Lower leg skin (tissue), 3 donors: ENCODE measurements at regions not wholly inside any gene's neighbourhood (a gene's known extent, or its start where the extent isn't known, plus 50 kb on each side); places are given as distances from the start of the nearest gene placed in this dataset.

Experiments used
- POLR2A ChIP-seq, 2 donors: fragments of 450-650 bp; IDR thresholded peaks; one replicate each; pipeline ENCODE4 v1.6.1; 2016 to 2017; ENCODE audit warnings: antibody characterized with exemption in 2 of 2, mild to moderate bottlenecking in 1 of 2, moderate library complexity in 1 of 2
- TF ChIP-seq, protein P1 (sequence below), 3 donors: fragments of 450-650 bp; IDR thresholded peaks; one replicate each; pipeline ENCODE4 v1.5.1; 2016; ENCODE audit warnings: antibody characterized with exemption in 3 of 3, mild to moderate bottlenecking in 3 of 3, moderate library complexity in 2 of 3

DNA sequence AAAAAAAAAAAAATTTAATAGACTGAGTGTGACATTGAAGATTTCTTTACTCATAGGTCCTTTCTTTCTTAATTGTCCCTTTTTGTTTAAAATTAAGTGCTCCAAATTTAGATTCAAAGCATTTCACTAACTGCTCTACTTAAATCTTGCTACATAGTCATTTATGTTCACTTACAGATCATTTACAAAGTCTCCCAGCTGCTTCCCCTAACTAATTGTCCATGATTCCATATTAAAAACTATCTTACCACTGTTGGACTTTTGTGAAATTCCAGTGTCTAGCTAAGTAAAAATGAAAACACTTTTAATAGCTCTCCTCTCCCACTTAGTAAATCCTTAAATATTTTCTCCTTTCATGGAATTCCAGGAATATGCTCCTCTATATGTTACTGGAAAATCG is 850.5 kb downstream of the NR2F1-AS1 start:
- TF ChIP-seq, protein P1, sequence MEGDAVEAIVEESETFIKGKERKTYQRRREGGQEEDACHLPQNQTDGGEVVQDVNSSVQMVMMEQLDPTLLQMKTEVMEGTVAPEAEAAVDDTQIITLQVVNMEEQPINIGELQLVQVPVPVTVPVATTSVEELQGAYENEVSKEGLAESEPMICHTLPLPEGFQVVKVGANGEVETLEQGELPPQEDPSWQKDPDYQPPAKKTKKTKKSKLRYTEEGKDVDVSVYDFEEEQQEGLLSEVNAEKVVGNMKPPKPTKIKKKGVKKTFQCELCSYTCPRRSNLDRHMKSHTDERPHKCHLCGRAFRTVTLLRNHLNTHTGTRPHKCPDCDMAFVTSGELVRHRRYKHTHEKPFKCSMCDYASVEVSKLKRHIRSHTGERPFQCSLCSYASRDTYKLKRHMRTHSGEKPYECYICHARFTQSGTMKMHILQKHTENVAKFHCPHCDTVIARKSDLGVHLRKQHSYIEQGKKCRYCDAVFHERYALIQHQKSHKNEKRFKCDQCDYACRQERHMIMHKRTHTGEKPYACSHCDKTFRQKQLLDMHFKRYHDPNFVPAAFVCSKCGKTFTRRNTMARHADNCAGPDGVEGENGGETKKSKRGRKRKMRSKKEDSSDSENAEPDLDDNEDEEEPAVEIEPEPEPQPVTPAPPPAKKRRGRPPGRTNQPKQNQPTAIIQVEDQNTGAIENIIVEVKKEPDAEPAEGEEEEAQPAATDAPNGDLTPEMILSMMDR (IDR thresholded peaks at IDR 0.05) = no peak
- TF ChIP-seq POLR2A (IDR thresholded peaks at IDR 0.05) = no peak
